Tibial nerve (tissue), 4 donors: ENCODE measurements at regions not wholly inside any gene's neighbourhood (a gene's known extent, or its start where the extent isn't known, plus 50 kb on each side); places are given as distances from the start of the nearest gene placed in this dataset.

ENCODE experiments used
- CTCF ChIP-seq, 5 experiments: fragments of 200-600 bp in 3 of 5; fragments of 450-650 bp in 2 of 5; sonication (generic) in 3 of 5; IDR thresholded peaks; one replicate each; pipeline ENCODE4 v1.5.1; 2016 to 2019; ENCODE audit warnings: antibody characterized with exemption in 5 of 5, mild to moderate bottlenecking in 3 of 5, moderate library complexity in 2 of 5
- EP300 ChIP-seq, 2 donors: sonication (generic); formaldehyde crosslinking; IDR thresholded peaks; one replicate each; pipeline ENCODE4 v1.6.1; 2017; ENCODE audit warnings: antibody characterized with exemption in 2 of 2, mild to moderate bottlenecking in 1 of 2
- POLR2A ChIP-seq, 2 donors: fragments of 450-650 bp; IDR thresholded peaks; one replicate each; pipeline ENCODE4 v1.6.1; 2017; ENCODE audit warnings: antibody characterized with exemption in 2 of 2, mild to moderate bottlenecking in 2 of 2, moderate library complexity in 2 of 2

- no peak for TF ChIP-seq CTCF (IDR thresholded peaks at IDR 0.05)
- no peak for TF ChIP-seq POLR2A (IDR thresholded peaks at IDR 0.05)
- TF ChIP-seq EP300 (IDR thresholded peaks at IDR 0.05), result no peak
Measured at GRCh38 chr1:90417126-90417525, 300.0 kb downstream of the BARHL2 start.
